ENCODE measurements at regions not wholly inside any gene's neighbourhood (a gene's known extent, or its start where the extent isn't known, plus 50 kb on each side); places are given as distances from the start of the nearest gene placed in this dataset.

GRCh38 chr2:137824501-137824900 lies 139.8 kb upstream of the HNMT start:
- no peak for TF ChIP-seq CTCF (IDR thresholded peaks at IDR 0.05; ENCODE audit: low read length)
- TF ChIP-seq EZH2 (optimal IDR thresholded peaks at IDR 0.05; ENCODE audit: low read depth, low read length): no peak
- no peak for TF ChIP-seq EZH2phosphoT487 (IDR thresholded peaks at IDR 0.05; ENCODE audit: low read length)
